ENCODE measurements at regions not wholly inside any gene's neighbourhood (a gene's known extent, or its start where the extent isn't known, plus 50 kb on each side); places are given as distances from the start of the nearest gene placed in this dataset.

GRCh38 chr22:19576460-19577421 lies 52.5 kb upstream of the CLDN5 start (continued):
- TF ChIP-seq ZBTB9 (CRISPR knock-in tag; IDR thresholded peaks at IDR 0.05) (peak; percentile 67), ETS1 (conservative IDR thresholded peaks at IDR 0.05; ENCODE audit: control insufficient read depth, low read depth, low read length) (0 out of 2 replicates have a peak, but pooled peaks have one; percentile 17), POLR2AphosphoS2 (IDR thresholded peaks at IDR 0.05; ENCODE audit: low read length) (no peak), NR2F6 (CRISPR knock-in tag; IDR thresholded peaks at IDR 0.05) (no peak), ZNF398 (CRISPR knock-in tag; IDR thresholded peaks at IDR 0.05) (no peak), ZBTB8A (IDR thresholded peaks at IDR 0.05; ENCODE audit: partially characterized antibody) (no peak), ZFP30 (CRISPR knock-in tag; IDR thresholded peaks at IDR 0.05; ENCODE audit: borderline replicate concordance) (no peak), USF1 (CRISPR knock-in tag; IDR thresholded peaks at IDR 0.05) (peak; percentile 47; the same call in 1 of the 2 replicates), ZNF140 (CRISPR knock-in tag; IDR thresholded peaks at IDR 0.05) (no peak), MEF2A (IDR thresholded peaks at IDR 0.05; ENCODE audit: control insufficient read depth, low read depth, low read length) (no peak), WHSC1 (IDR thresholded peaks at IDR 0.05; ENCODE audit: low read length) (no peak), LCOR (CRISPR knock-in tag; IDR thresholded peaks at IDR 0.05) (peak; percentile 51; the same call in 1 of the 2 replicates), MITF (IDR thresholded peaks at IDR 0.05) (0 out of 2 replicates have a peak, but pooled peaks have one; percentile 40), ZNF3 (CRISPR knock-in tag; IDR thresholded peaks at IDR 0.05) (peak; percentile 60; the same call in 1 of the 2 replicates), HMG20B (CRISPR knock-in tag; IDR thresholded peaks at IDR 0.05) (no peak), BMI1 (IDR thresholded peaks at IDR 0.05; ENCODE audit: low read length) (no peak), ATF6 (CRISPR knock-in tag; IDR thresholded peaks at IDR 0.05) (0 out of 2 replicates have a peak, but pooled peaks have one; percentile 21), XRCC4 (IDR thresholded peaks at IDR 0.05; ENCODE audit: extremely low read depth, insufficient read depth, insufficient read length) (no peak)
